ENCODE measurements at regions not wholly inside any gene's neighbourhood (a gene's known extent, or its start where the extent isn't known, plus 50 kb on each side); places are given as distances from the start of the nearest gene placed in this dataset.
A peak's percentile ranks its signal among the peaks of the same experiment; 100 is the strongest.

GRCh38 chr7:114755856-114756255 is 166.0 kb upstream of the MDFIC start:
- no peak overlapping the region for H3K27ac Mint-ChIP-seq
- no peaks in the 10 kb centered on the region for H3K36me3 Mint-ChIP-seq (ENCODE audit: low read depth)
- intact Hi-C loops (cut with DNase I, micrococcal nuclease), result no loop called here
- H3K4me1 Mint-ChIP-seq, result peaks cover 3% of the 10 kb centered on the region
- DNase-seq (no peak), ATAC-seq (no peak)
- no peaks in the 10 kb centered on the region for H3K9me3 Mint-ChIP-seq (ENCODE audit: low read depth)
- CTCF ChIA-PET, result no interaction called here
- peaks cover 3% of the 10 kb centered on the region for H3K27me3 Mint-ChIP-seq
- POLR2A ChIA-PET, result no interaction called here
- no peak overlapping the region for H3K4me3 Mint-ChIP-seq

- intact Hi-C loops (cut with DNase I, micrococcal nuclease), result no loop called here
- DNase-seq (no peak), ATAC-seq (no peak)
- Mint-ChIP-seq H3K27me3 (peaks cover 8% of the 10 kb centered on the region), H3K4me3 (no peak overlapping the region), H3K36me3 (ENCODE audit: low read depth) (no peaks in the 10 kb centered on the region), H3K27ac (no peak overlapping the region), H3K4me1 (no peaks in the 10 kb centered on the region), H3K9me3 (ENCODE audit: low read depth) (no peaks in the 10 kb centered on the region)
- CTCF ChIA-PET, result interaction anchor here (0.7 kb wide), 1 partner anchor 555 kb away, joined by 3 read pairs; no protein-coding TSS in a partner anchor
- POLR2A ChIA-PET, result no interaction called here
Measured at GRCh38 chr7:114758661-114759227, 163.2 kb upstream of the MDFIC start.

GRCh38 chr7:114759347-114760062 is 162.4 kb upstream of the MDFIC start:
- ChIA-PET CTCF (no interaction called here), POLR2A (no interaction called here)
- no peaks in the 10 kb centered on the region for H3K4me1 Mint-ChIP-seq
- peaks cover 8% of the 10 kb centered on the region for H3K27me3 Mint-ChIP-seq
- intact Hi-C loops (cut with DNase I, micrococcal nuclease), result no loop called here
- no peak overlapping the region for H3K27ac Mint-ChIP-seq
- DNase-seq (no peak), ATAC-seq (no peak)
- H3K36me3 Mint-ChIP-seq (ENCODE audit: low read depth), result no peaks in the 10 kb centered on the region
- H3K9me3 Mint-ChIP-seq (ENCODE audit: low read depth), result no peaks in the 10 kb centered on the region
- no peak overlapping the region for H3K4me3 Mint-ChIP-seq

GRCh38 chr7:114760477-114760876 is 161.4 kb upstream of the MDFIC start:
- intact Hi-C loops (cut with DNase I, micrococcal nuclease), result no loop called here
- ATAC-seq, result no peak
- peaks cover 8% of the 10 kb centered on the region for H3K27me3 Mint-ChIP-seq
- POLR2A ChIA-PET, result no interaction called here
- no peaks in the 10 kb centered on the region for H3K9me3 Mint-ChIP-seq (ENCODE audit: low read depth)
- H3K4me3 Mint-ChIP-seq, result no peak overlapping the region
- H3K36me3 Mint-ChIP-seq (ENCODE audit: low read depth), result no peaks in the 10 kb centered on the region
- CTCF ChIA-PET, result no interaction called here
- no peak for DNase-seq
- H3K27ac Mint-ChIP-seq, result no peak overlapping the region
- no peaks in the 10 kb centered on the region for H3K4me1 Mint-ChIP-seq

- ChIA-PET CTCF (interaction anchor here (1.2 kb wide), 1 partner anchor 15 kb away, joined by 4 read pairs; no protein-coding TSS in a partner anchor), POLR2A (interaction anchor here (0.7 kb wide), 1 partner anchor 1783 kb away, joined by 3 read pairs; no protein-coding TSS in a partner anchor)
- Mint-ChIP-seq H3K4me3 (no peak overlapping the region), H3K4me1 (no peaks in the 10 kb centered on the region), H3K36me3 (ENCODE audit: low read depth) (no peaks in the 10 kb centered on the region), H3K9me3 (ENCODE audit: low read depth) (no peaks in the 10 kb centered on the region), H3K27ac (no peak overlapping the region), H3K27me3 (peaks cover 9% of the 10 kb centered on the region)
- DNase-seq, result no peak
- no peak for ATAC-seq
- intact Hi-C loops (cut with DNase I, micrococcal nuclease), result no loop called here
Measured at GRCh38 chr7:114761973-114762372, 159.9 kb upstream of the MDFIC start.

- no peak overlapping the region for H3K4me3 Mint-ChIP-seq
- POLR2A ChIA-PET, result no interaction called here
Measured at GRCh38 chr7:114765331-114766040, 156.4 kb upstream of the MDFIC start.

GRCh38 chr7:114766041-114766356 is 155.9 kb upstream of the MDFIC start:
- Mint-ChIP-seq H3K36me3 (ENCODE audit: low read depth) (no peaks in the 10 kb centered on the region), H3K9me3 (ENCODE audit: low read depth) (no peaks in the 10 kb centered on the region), H3K27ac (no peak overlapping the region), H3K4me1 (no peaks in the 10 kb centered on the region), H3K27me3 (peaks cover 15% of the 10 kb centered on the region), H3K4me3 (no peak overlapping the region)
- ChIA-PET POLR2A (no interaction called here), CTCF (interaction anchor here (1.1 kb wide), 1 partner anchor 129 kb away, joined by 3 read pairs; no protein-coding TSS in a partner anchor)
- DNase-seq (no peak), ATAC-seq (no peak)
- intact Hi-C loops (cut with DNase I, micrococcal nuclease), result no loop called here

More at GRCh38 chr7:114765331-114766040, 156.4 kb upstream of the MDFIC start:
- CTCF ChIA-PET, result interaction anchor here (1.1 kb wide), 1 partner anchor 130 kb away, joined by 3 read pairs; no protein-coding TSS in a partner anchor
- Mint-ChIP-seq H3K36me3 (ENCODE audit: low read depth) (no peaks in the 10 kb centered on the region), H3K27ac (no peak overlapping the region), H3K4me1 (no peaks in the 10 kb centered on the region), H3K27me3 (peaks cover 15% of the 10 kb centered on the region), H3K9me3 (ENCODE audit: low read depth) (no peaks in the 10 kb centered on the region)
- DNase-seq (no peak), ATAC-seq (no peak)
- intact Hi-C loops (cut with DNase I, micrococcal nuclease), result no loop called here

GRCh38 chr7:114777288-114777687 is 144.6 kb upstream of the MDFIC start:
- intact Hi-C loops (cut with DNase I, micrococcal nuclease), result no loop called here
- peak; percentile 36 for ATAC-seq
- H3K27ac Mint-ChIP-seq, result no peak overlapping the region
- peaks cover 13% of the 10 kb centered on the region for H3K4me1 Mint-ChIP-seq
- no peaks in the 10 kb centered on the region for H3K9me3 Mint-ChIP-seq (ENCODE audit: low read depth)
- peaks cover 3% of the 10 kb centered on the region for H3K27me3 Mint-ChIP-seq
- ChIA-PET CTCF (interaction anchor here (0.8 to 1.5 kb wide), 2 partner anchors 15 to 49 kb away, joined by 3 to 4 read pairs; no protein-coding TSS in a partner anchor), POLR2A (no interaction called here)
- no peak for DNase-seq
- no peak overlapping the region for H3K4me3 Mint-ChIP-seq
- no peaks in the 10 kb centered on the region for H3K36me3 Mint-ChIP-seq (ENCODE audit: low read depth)

GRCh38 chr7:114783508-114783907 is 138.4 kb upstream of the MDFIC start:
- POLR2A ChIA-PET, result no interaction called here
- H3K27me3 Mint-ChIP-seq, result peaks cover 6% of the 10 kb centered on the region
- ATAC-seq (peak; percentile 47), DNase-seq (peak; percentile 25)
- peak overlapping the region; percentile 5 for H3K4me3 Mint-ChIP-seq
- CTCF ChIA-PET, result no interaction called here
- peaks cover 35% of the 10 kb centered on the region for H3K4me1 Mint-ChIP-seq
- peak overlapping the region; percentile 14 for H3K27ac Mint-ChIP-seq
- intact Hi-C loops (cut with DNase I, micrococcal nuclease), result no loop called here
- H3K36me3 Mint-ChIP-seq (ENCODE audit: low read depth), result peaks cover 3% of the 10 kb centered on the region
- peaks cover 2% of the 10 kb centered on the region for H3K9me3 Mint-ChIP-seq (ENCODE audit: low read depth)

- CTCF ChIA-PET, result no interaction called here
- H3K27me3 Mint-ChIP-seq, result peaks cover 6% of the 10 kb centered on the region
- POLR2A ChIA-PET, result no interaction called here
- H3K36me3 Mint-ChIP-seq (ENCODE audit: low read depth), result peaks cover 3% of the 10 kb centered on the region
- DNase-seq, result no peak
- ATAC-seq, result peak; percentile 46
- intact Hi-C loops (cut with DNase I, micrococcal nuclease), result no loop called here
- peaks cover 40% of the 10 kb centered on the region for H3K4me1 Mint-ChIP-seq
- H3K27ac Mint-ChIP-seq, result peak overlapping the region; percentile 55
- H3K4me3 Mint-ChIP-seq, result no peak overlapping the region
- H3K9me3 Mint-ChIP-seq (ENCODE audit: low read depth), result peaks cover 3% of the 10 kb centered on the region
Measured at GRCh38 chr7:114784177-114784576, 137.7 kb upstream of the MDFIC start.

- ChIA-PET CTCF (no interaction called here), POLR2A (no interaction called here)
- intact Hi-C loops (cut with DNase I, micrococcal nuclease), result loop anchor here in 1 of 2 experiments (5.0 kb wide), 1 partner anchor 67 kb away; no protein-coding TSS in a partner anchor
- Mint-ChIP-seq H3K9me3 (ENCODE audit: low read depth) (peaks cover 3% of the 10 kb centered on the region), H3K27me3 (peaks cover 6% of the 10 kb centered on the region), H3K4me3 (no peak overlapping the region), H3K27ac (peak overlapping the region; percentile 21), H3K4me1 (peaks cover 44% of the 10 kb centered on the region), H3K36me3 (ENCODE audit: low read depth) (peaks cover 3% of the 10 kb centered on the region)
- ATAC-seq, result no peak
- DNase-seq, result no peak
Measured at GRCh38 chr7:114784746-114785145, 137.1 kb upstream of the MDFIC start.

GRCh38 chr7:114785496-114785895 is 136.4 kb upstream of the MDFIC start:
- Mint-ChIP-seq H3K36me3 (ENCODE audit: low read depth) (peaks cover 3% of the 10 kb centered on the region), H3K27ac (no peak overlapping the region), H3K4me3 (no peak overlapping the region), H3K9me3 (ENCODE audit: low read depth) (peaks cover 3% of the 10 kb centered on the region), H3K27me3 (peaks cover 6% of the 10 kb centered on the region), H3K4me1 (peaks cover 50% of the 10 kb centered on the region)
- DNase-seq (no peak), ATAC-seq (no peak)
- CTCF ChIA-PET, result interaction anchor here (0.7 kb wide), 1 partner anchor 8 kb away, joined by 3 read pairs; no protein-coding TSS in a partner anchor
- intact Hi-C loops (cut with DNase I, micrococcal nuclease), result loop anchor here in 1 of 2 experiments (5.0 kb wide), 1 partner anchor 68 kb away; no protein-coding TSS in a partner anchor
- POLR2A ChIA-PET, result no interaction called here
